ENCODE measurements at regions not wholly inside any gene's neighbourhood (a gene's known extent, or its start where the extent isn't known, plus 50 kb on each side); places are given as distances from the start of the nearest gene placed in this dataset.

- no peak for TF ChIP-seq CTCF (IDR thresholded peaks at IDR 0.05; ENCODE audit: low read depth, low read length, poor library complexity, severe bottlenecking)
- no peak for TF ChIP-seq EZH2phosphoT487 (IDR thresholded peaks at IDR 0.05; ENCODE audit: borderline replicate concordance, low read length)
These were observed 826.6 kb upstream of the COBL start for GRCh38 chr7:52143219-52143618.

Data from DOHH2 (cell line).